K562 (cell line): ENCODE measurements at regions not wholly inside any gene's neighbourhood (a gene's known extent, or its start where the extent isn't known, plus 50 kb on each side); places are given as distances from the start of the nearest gene placed in this dataset.

ENCODE experiments used
- ATAC-seq: fragments of 200-7000 bp; cut with Tn5 transposase; 3 replicates; pipeline ENCODE4 v1.9.1; 2020; ENCODE audit warnings: moderate library complexity
- BruUV-seq: library from RNA; stranded (reverse); fragments of 400-500 nt; replicated peaks from 2 replicates; lab custom pipeline; 2021; lab: Mats Ljungman, UMichigan
- CTCF ChIA-PET: fragments of 300-600 bp; formaldehyde crosslinking; extraction: SDS; loops from one replicate; lab custom pipeline; 2021; ENCODE audit warnings: low intra/inter-chr PET ratio; lab: Yijun Ruan, JAX
- POLR2A ChIA-PET: fragments of 300-600, 350-650 bp; sonication (Branson Sonifier 250); formaldehyde crosslinking; extraction: SDS; loops from one replicate; lab custom pipeline; 2021; ENCODE audit warnings: antibody characterized with exemption, inconsistent platforms; lab: Yijun Ruan, JAX
- DNase-seq, 4 experiments: peaks; one replicate each; pipeline versions ENCODE4 v3.0.0 to v3.0.0-alpha.2; 2011 to 2018; ENCODE audit warnings: low spot score in 3 of 4, mixed read lengths in 3 of 4; ENCODE audit errors: extremely low read depth in 1 of 4
- FAIRE-seq: peaks from 2 replicates; lab custom pipeline; 2011; peaks lifted over from hg19 to GRCh38; lab: Jason Lieb, UNC
- H2AFZ ChIP-seq: 2 replicates; pipeline ENCODE4 v1.6.0; 2011; ENCODE audit warnings: low read depth, low read length, control low read depth, inconsistent platforms
- H3K27ac ChIP-seq: fragments of 200-600 bp; 3 replicates; pipeline ENCODE4 v1.8.0; 2011; ENCODE audit warnings: low read depth, mild to moderate bottlenecking, control low read depth, inconsistent platforms, low read length, moderate library complexity, mixed read lengths; ENCODE audit errors: extremely low read depth
- H3K27me3 ChIP-seq, 2 experiments: fragments of 300-600 bp in 1 of 2; 2 replicates in 1 of 2; 3 replicates in 1 of 2; pipeline versions ENCODE4 v1.6.0 to v1.8.0; 2011; ENCODE audit warnings: inconsistent platforms in 2 of 2, low read length in 2 of 2, mild to moderate bottlenecking in 1 of 2, mixed read lengths in 1 of 2, moderate library complexity in 1 of 2; ENCODE audit not compliant: control insufficient read depth in 2 of 2, insufficient read depth in 2 of 2
- H3K36me3 ChIP-seq: fragments of 300-600 bp; 3 replicates; pipeline ENCODE4 v1.8.0; 2011; ENCODE audit warnings: mild to moderate bottlenecking, low read length, inconsistent platforms; ENCODE audit not compliant: control insufficient read depth, insufficient read depth
- H3K4me1 ChIP-seq, 2 experiments: fragments of 200-600 bp in 1 of 2; replicated peaks in 1 of 2; 2 replicates in 1 of 2; 3 replicates in 1 of 2; pipeline versions ENCODE4 v1.5.1 to v1.8.0; 2011; ENCODE audit warnings: inconsistent platforms in 2 of 2, low read length in 2 of 2, mild to moderate bottlenecking in 1 of 2, mixed read lengths in 1 of 2, moderate library complexity in 1 of 2; ENCODE audit not compliant: control insufficient read depth in 2 of 2, insufficient read depth in 2 of 2
- H3K4me2 ChIP-seq: 2 replicates; pipeline ENCODE4 v1.6.1; 2011; ENCODE audit warnings: low read length, control low read depth, inconsistent platforms, mixed read lengths; ENCODE audit not compliant: insufficient read depth
- H3K4me3 ChIP-seq: fragments of 200-600 bp; sonication (generic), shearing (Covaris generic); 2 replicates; pipeline ENCODE4 v1.5.1; 2016; ENCODE audit warnings: control low read depth, inconsistent platforms
- H3K79me2 ChIP-seq: fragments of 200-600 bp; 3 replicates; pipeline ENCODE4 v1.8.0; 2011; ENCODE audit warnings: low read length, inconsistent platforms; ENCODE audit not compliant: control insufficient read depth, insufficient read depth
- H3K9ac ChIP-seq, 2 experiments: 2 replicates each; pipeline versions ENCODE4 v1.6.0 to v1.6.1; 2011; ENCODE audit warnings: low read depth in 2 of 2, low read length in 2 of 2, control low read depth in 1 of 2, inconsistent platforms in 1 of 2, mild to moderate bottlenecking in 1 of 2, mixed read lengths in 1 of 2; ENCODE audit not compliant: insufficient read depth in 1 of 2
- H3K9me1 ChIP-seq: one replicate; pipeline ENCODE4 v1.6.0; 2011; ENCODE audit warnings: inconsistent platforms, mild to moderate bottlenecking, low read length, moderate library complexity; ENCODE audit not compliant: control insufficient read depth, insufficient read depth
- H3K9me3 ChIP-seq: replicated peaks from 2 replicates; pipeline ENCODE4 v1.5.1; 2011; ENCODE audit warnings: low read depth, low read length, inconsistent platforms; ENCODE audit not compliant: control insufficient read depth, insufficient read depth
- H4K20me1 ChIP-seq: replicated peaks from 2 replicates; pipeline ENCODE4 v1.6.1; 2011; ENCODE audit warnings: low read length, inconsistent platforms, mixed read lengths; ENCODE audit not compliant: control insufficient read depth, insufficient read depth
- CCAR2 ChIP-seq: fragments of 200-400 bp; formaldehyde crosslinking; IDR thresholded peaks from 2 replicates; pipeline ENCODE4 v1.6.1; 2017; ENCODE audit warnings: mild to moderate bottlenecking, low read depth, low read length
- TGIF2 ChIP-seq: sonication (generic); formaldehyde crosslinking; IDR thresholded peaks from 2 replicates; pipeline ENCODE4 v1.8.1; 2022; ENCODE audit warnings: mild to moderate bottlenecking, missing genetic modification reagents, moderate library complexity
- ZHX1 ChIP-seq: fragments of 150-350 bp; conservative IDR thresholded peaks from 2 replicates; pipeline ENCODE4 v1.6.1; 2014; ENCODE audit warnings: low read length
- ZNF518B ChIP-seq: fragments of 250-450 bp; sonication (Bioruptor Pico); IDR thresholded peaks from 2 replicates; pipeline ENCODE4 v1.5.0; 2021; ENCODE audit warnings: mild to moderate bottlenecking, moderate library complexity
- ZSCAN32 ChIP-seq: fragments of 450-650 bp; formaldehyde crosslinking; IDR thresholded peaks from 2 replicates; pipeline ENCODE4 v1.4.0; 2020; ENCODE audit warnings: mild to moderate bottlenecking, moderate library complexity
- WGBS: fragments of 100-300 bp; shearing (Covaris generic); methylation state at CpG from one replicate; pipeline ENCODE4 v1.1.6; 2016; ENCODE audit warnings: low coverage, mixed read lengths; ENCODE audit not compliant: insufficient coverage; ENCODE audit errors: missing lambda C conversion rate; 5-methylcytosine and 5-hydroxymethylcytosine counted together
- in situ Hi-C: fragments of 300-500 bp; cut with MboI; formaldehyde crosslinking; loops from 4 replicates; pipeline ENCODE4 v1.15.0; 2018; ENCODE audit warnings: inconsistent platforms, mixed read lengths
- intact Hi-C: fragments of 100-400 bp; cut with micrococcal nuclease; formaldehyde crosslinking; loops from 2 replicates; pipeline ENCODE4 v1.14.2; 2022
- TF ChIP-seq, protein P1 (sequence below): fragments of 250-450 bp; sonication (Bioruptor Pico); IDR thresholded peaks from 2 replicates; pipeline ENCODE4 v1.6.1; 2021; ENCODE audit warnings: mild to moderate bottlenecking

DNA sequence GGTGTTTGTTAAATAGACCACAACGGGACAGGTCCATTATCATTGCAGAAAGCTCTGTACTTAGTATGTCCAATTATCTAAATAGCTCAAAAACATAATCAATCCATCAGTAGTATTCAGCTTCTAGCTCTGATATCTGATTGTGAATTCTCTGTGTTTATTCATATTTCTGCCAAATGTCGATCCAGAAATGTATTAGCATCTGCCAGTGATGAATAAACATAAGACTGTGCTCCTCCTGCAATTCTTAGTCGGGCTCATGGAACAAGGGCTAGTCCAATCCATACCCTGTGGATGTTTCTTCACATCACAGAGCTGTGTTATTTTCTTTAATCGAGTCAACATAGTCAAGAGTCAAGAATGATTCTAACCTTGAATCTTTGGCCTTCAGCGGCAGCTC is 1612.1 kb upstream of the WWC1 start:
- no peak for FAIRE-seq
- DNase-seq: no peak
- Histone ChIP-seq H3K9me3 (no peaks in the 10 kb centered on the region; the same call in 1 of the 2 replicates), H3K9me1 (no peaks in the 10 kb centered on the region), H3K27ac (no peak overlapping the region), H3K36me3 (no peaks in the 10 kb centered on the region), H3K4me3 (no peak overlapping the region), H2AFZ (no peak overlapping the region), H3K27me3 (no peaks in the 10 kb centered on the region), H3K4me1 (no peaks in the 10 kb centered on the region), H3K9ac (no peak overlapping the region), H3K4me2 (no peak overlapping the region), H4K20me1 (no peaks in the 10 kb centered on the region), H3K79me2 (no peaks in the 10 kb centered on the region)
- BruUV-seq: no TSS peak
- no peak for ATAC-seq
- CTCF ChIA-PET: no interaction called here
- TF ChIP-seq CCAR2: no peak
- TF ChIP-seq, protein P1, sequence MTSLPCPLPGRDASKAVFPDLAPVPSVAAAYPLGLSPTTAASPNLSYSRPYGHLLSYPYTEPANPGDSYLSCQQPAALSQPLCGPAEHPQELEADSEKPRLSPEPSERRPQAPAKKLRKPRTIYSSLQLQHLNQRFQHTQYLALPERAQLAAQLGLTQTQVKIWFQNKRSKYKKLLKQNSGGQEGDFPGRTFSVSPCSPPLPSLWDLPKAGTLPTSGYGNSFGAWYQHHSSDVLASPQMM (CRISPR knock-in tag): no peak
- TF ChIP-seq ZSCAN32 (CRISPR knock-in tag): no peak
- no peak for TF ChIP-seq ZNF518B
- no peak for TF ChIP-seq ZHX1
- no peak for TF ChIP-seq TGIF2 (CRISPR knock-in tag)
- 0% methylated on average over 5 of the region's 5 CpGs for WGBS
- intact Hi-C loops (no loop called here), in situ Hi-C loops (no loop called here)
- POLR2A ChIA-PET: no interaction called here
